GM12865 (cell line): ENCODE measurements at regions not wholly inside any gene's neighbourhood (a gene's known extent, or its start where the extent isn't known, plus 50 kb on each side); places are given as distances from the start of the nearest gene placed in this dataset.

ENCODE experiments used
- DNase-seq: peaks from one replicate; pipeline ENCODE4 v3.0.0; 2010; ENCODE audit warnings: low read depth
- H3K4me3 ChIP-seq: 2 replicates; pipeline ENCODE4 v1.5.1; 2011; ENCODE audit warnings: mild to moderate bottlenecking, low read depth, low read length, control low read depth
- CTCF ChIP-seq: IDR thresholded peaks from 2 replicates; pipeline ENCODE4 v1.5.1; 2011; ENCODE audit warnings: low read length, control low read depth, low read depth, inconsistent platforms; ENCODE audit not compliant: insufficient read depth; ENCODE audit errors: missing control alignments

GRCh38 chr9:33676746-33677505, 118.4 kb upstream of the PRSS3 start:
- TF ChIP-seq CTCF: no peak
- no peak for DNase-seq
- no peak overlapping the region for H3K4me3 ChIP-seq

- no peak overlapping the region for H3K4me3 ChIP-seq
- no peak for TF ChIP-seq CTCF
- DNase-seq: no peak
Observed at GRCh38 chr9:33677506-33677809, 117.9 kb upstream of the PRSS3 start.

GRCh38 chr9:33677961-33678360, 117.4 kb upstream of the PRSS3 start:
- no peak overlapping the region for H3K4me3 ChIP-seq
- TF ChIP-seq CTCF: no peak

GRCh38 chr9:33682551-33682950, 112.8 kb upstream of the PRSS3 start:
- no peak for DNase-seq
- TF ChIP-seq CTCF: no peak
- no peak overlapping the region for H3K4me3 ChIP-seq

More at GRCh38 chr9:33677961-33678360, 117.4 kb upstream of the PRSS3 start:
- DNase-seq: no peak

- H3K4me3 ChIP-seq: no peak overlapping the region
- no peak for DNase-seq
- no peak for TF ChIP-seq CTCF
Observed at GRCh38 chr9:33684831-33685230, 110.5 kb upstream of the PRSS3 start.

- no peak for DNase-seq
- H3K4me3 ChIP-seq: no peak overlapping the region
- TF ChIP-seq CTCF: no peak
Observed at GRCh38 chr9:33686942-33687341, 108.4 kb upstream of the PRSS3 start.

GRCh38 chr9:33687779-33688178, 107.6 kb upstream of the PRSS3 start:
- no peak overlapping the region for H3K4me3 ChIP-seq

More at GRCh38 chr9:33687779-33688178, 107.6 kb upstream of the PRSS3 start:
- TF ChIP-seq CTCF: no peak
- no peak for DNase-seq
